Thyroid gland (tissue), 4 donors: ENCODE measurements at regions not wholly inside any gene's neighbourhood (a gene's known extent, or its start where the extent isn't known, plus 50 kb on each side); places are given as distances from the start of the nearest gene placed in this dataset.

Experiments
- POLR2A ChIP-seq, 2 donors: fragments of 450-650 bp; IDR thresholded peaks; one replicate each; pipeline ENCODE4 v1.6.1; 2017; ENCODE audit warnings: antibody characterized with exemption in 2 of 2, mild to moderate bottlenecking in 2 of 2, moderate library complexity in 1 of 2
- TF ChIP-seq, protein P1 (sequence below), 6 experiments: fragments of 200-600 bp in 3 of 6; fragments of 450-650 bp in 3 of 6; sonication (generic) in 3 of 6; IDR thresholded peaks; one replicate each; pipeline ENCODE4 v1.5.1; 2016 to 2019; ENCODE audit warnings: antibody characterized with exemption in 6 of 6, mild to moderate bottlenecking in 2 of 6, inconsistent platforms in 1 of 6, moderate library complexity in 1 of 6

DNA sequence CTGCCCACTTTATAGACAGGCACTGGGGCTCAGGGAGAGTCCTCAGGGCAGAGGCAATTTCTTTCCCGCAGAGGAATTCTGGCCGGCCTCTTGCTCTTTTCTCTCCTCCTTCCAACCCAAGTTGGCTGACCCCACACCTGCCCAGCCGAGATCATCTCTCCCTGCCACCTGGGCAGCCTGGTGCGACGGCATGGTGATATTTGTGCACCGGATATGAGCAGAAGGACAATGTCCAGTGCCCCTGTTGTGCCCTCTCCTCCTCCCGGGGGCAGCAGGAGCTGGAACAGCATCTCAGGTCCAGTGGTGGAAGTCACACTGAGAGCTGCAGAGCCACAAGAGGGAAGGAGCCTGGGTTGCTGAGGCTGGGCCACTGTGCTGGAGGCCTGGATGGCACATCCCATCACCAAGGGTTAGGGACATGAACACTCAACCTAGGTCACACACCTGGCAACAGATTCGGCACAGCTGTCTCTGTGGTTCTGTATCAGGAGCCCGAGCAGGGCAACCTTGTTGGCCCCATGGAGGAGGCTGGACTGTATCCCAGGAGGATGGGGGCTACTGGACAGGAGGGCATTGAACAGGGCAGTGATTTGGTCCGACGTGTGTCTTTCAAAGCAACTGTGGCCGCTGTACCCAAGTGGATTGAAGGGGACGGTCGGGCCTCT lies 57.7 kb upstream of the DIO3 start:
- TF ChIP-seq, protein P1, sequence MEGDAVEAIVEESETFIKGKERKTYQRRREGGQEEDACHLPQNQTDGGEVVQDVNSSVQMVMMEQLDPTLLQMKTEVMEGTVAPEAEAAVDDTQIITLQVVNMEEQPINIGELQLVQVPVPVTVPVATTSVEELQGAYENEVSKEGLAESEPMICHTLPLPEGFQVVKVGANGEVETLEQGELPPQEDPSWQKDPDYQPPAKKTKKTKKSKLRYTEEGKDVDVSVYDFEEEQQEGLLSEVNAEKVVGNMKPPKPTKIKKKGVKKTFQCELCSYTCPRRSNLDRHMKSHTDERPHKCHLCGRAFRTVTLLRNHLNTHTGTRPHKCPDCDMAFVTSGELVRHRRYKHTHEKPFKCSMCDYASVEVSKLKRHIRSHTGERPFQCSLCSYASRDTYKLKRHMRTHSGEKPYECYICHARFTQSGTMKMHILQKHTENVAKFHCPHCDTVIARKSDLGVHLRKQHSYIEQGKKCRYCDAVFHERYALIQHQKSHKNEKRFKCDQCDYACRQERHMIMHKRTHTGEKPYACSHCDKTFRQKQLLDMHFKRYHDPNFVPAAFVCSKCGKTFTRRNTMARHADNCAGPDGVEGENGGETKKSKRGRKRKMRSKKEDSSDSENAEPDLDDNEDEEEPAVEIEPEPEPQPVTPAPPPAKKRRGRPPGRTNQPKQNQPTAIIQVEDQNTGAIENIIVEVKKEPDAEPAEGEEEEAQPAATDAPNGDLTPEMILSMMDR (IDR thresholded peaks at IDR 0.05): no peak
- TF ChIP-seq POLR2A (IDR thresholded peaks at IDR 0.05): no peak
